ENCODE measurements at regions not wholly inside any gene's neighbourhood (a gene's known extent, or its start where the extent isn't known, plus 50 kb on each side); places are given as distances from the start of the nearest gene placed in this dataset.

DNA sequence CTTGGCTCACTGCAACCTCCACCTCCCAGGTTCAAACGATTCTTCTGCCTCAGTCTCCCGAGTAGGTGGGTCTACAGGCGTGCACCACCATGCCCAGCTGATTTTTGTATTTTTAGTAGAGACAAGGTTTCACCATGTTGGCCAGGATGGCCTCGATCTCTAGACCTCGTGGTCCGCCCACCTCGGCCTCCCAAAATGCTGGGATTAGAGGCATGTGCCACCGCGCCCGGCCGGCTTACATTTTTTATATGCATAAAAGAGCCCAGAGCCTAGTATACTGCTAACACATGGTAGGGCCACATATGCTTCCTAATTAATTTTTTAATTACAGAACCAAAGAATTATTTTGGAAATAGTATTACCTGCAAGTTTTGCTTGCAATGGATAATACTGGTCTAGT is 1325.4 kb downstream of the PLA2G4A start:
- TF ChIP-seq, protein P1, sequence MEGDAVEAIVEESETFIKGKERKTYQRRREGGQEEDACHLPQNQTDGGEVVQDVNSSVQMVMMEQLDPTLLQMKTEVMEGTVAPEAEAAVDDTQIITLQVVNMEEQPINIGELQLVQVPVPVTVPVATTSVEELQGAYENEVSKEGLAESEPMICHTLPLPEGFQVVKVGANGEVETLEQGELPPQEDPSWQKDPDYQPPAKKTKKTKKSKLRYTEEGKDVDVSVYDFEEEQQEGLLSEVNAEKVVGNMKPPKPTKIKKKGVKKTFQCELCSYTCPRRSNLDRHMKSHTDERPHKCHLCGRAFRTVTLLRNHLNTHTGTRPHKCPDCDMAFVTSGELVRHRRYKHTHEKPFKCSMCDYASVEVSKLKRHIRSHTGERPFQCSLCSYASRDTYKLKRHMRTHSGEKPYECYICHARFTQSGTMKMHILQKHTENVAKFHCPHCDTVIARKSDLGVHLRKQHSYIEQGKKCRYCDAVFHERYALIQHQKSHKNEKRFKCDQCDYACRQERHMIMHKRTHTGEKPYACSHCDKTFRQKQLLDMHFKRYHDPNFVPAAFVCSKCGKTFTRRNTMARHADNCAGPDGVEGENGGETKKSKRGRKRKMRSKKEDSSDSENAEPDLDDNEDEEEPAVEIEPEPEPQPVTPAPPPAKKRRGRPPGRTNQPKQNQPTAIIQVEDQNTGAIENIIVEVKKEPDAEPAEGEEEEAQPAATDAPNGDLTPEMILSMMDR (IDR thresholded peaks at IDR 0.05; ENCODE audit: low read depth, low read length), result no peak
- TF ChIP-seq EZH2phosphoT487 (IDR thresholded peaks at IDR 0.05; ENCODE audit: low read depth), result no peak

All from OCI-LY3 (cell line).